ENCODE measurements at regions not wholly inside any gene's neighbourhood (a gene's known extent, or its start where the extent isn't known, plus 50 kb on each side); places are given as distances from the start of the nearest gene placed in this dataset.
"Not testable (repeated sequence)": the region's sequence is repeated elsewhere in the genome, so short reads cannot be mapped to it uniquely, and the experiment has no call there.

GRCh38 chr4:42824278-42824977 is 68.1 kb upstream of the GRXCR1 start:
- no peak for DNase-seq (ENCODE audit: low spot score)

GRCh38 chr4:42821230-42821629 is 71.3 kb upstream of the GRXCR1 start:
- no peak for DNase-seq (ENCODE audit: low spot score)

- DNase-seq (ENCODE audit: low spot score) = no peak
Measured at GRCh38 chr4:42819863-42820514, 72.5 kb upstream of the GRXCR1 start.

- DNase-seq (ENCODE audit: low spot score) = no peak
Measured at GRCh38 chr4:42817913-42818312, 74.6 kb upstream of the GRXCR1 start.

GRCh38 chr4:42816880-42817400 is 75.6 kb upstream of the GRXCR1 start:
- no peak for DNase-seq (ENCODE audit: low spot score)

- DNase-seq (ENCODE audit: low spot score) = no peak
Measured at GRCh38 chr4:42816189-42816879, 76.2 kb upstream of the GRXCR1 start.

- no peak for DNase-seq (ENCODE audit: low spot score)
Measured at GRCh38 chr4:42809419-42810084, 83.0 kb upstream of the GRXCR1 start.

- no peak for DNase-seq (ENCODE audit: low spot score)
Measured at GRCh38 chr4:42806303-42806835, 86.1 kb upstream of the GRXCR1 start.

GRCh38 chr4:42789041-42789567 is 103.4 kb upstream of the GRXCR1 start:
- DNase-seq (ENCODE audit: low spot score) = no peak

- no peak for DNase-seq (ENCODE audit: low spot score)
Measured at GRCh38 chr4:42787079-42787463, 105.4 kb upstream of the GRXCR1 start.

- peak; percentile 9 for DNase-seq (ENCODE audit: low spot score)
Measured at GRCh38 chr4:42786350-42787078, 106.0 kb upstream of the GRXCR1 start.

GRCh38 chr4:42785817-42786216 is 106.7 kb upstream of the GRXCR1 start:
- DNase-seq (ENCODE audit: low spot score) = no peak

GRCh38 chr4:42781315-42781714 is 111.2 kb upstream of the GRXCR1 start:
- no peak for DNase-seq (ENCODE audit: low spot score)

- no peak for DNase-seq (ENCODE audit: low spot score)
Measured at GRCh38 chr4:42778349-42778748, 114.2 kb upstream of the GRXCR1 start.

GRCh38 chr4:42768125-42768748 is 111.3 kb upstream of the ATP8A1 start:
- peak; percentile 23 for DNase-seq (ENCODE audit: low spot score)

- DNase-seq (ENCODE audit: low spot score) = no peak
Measured at GRCh38 chr4:42767669-42768068, 110.8 kb upstream of the ATP8A1 start.

GRCh38 chr4:42761804-42762203 is 104.9 kb upstream of the ATP8A1 start:
- no peak for DNase-seq (ENCODE audit: low spot score)

- not testable (repeated sequence) for DNase-seq (ENCODE audit: low spot score)
Measured at GRCh38 chr4:42754965-42755364, 98.1 kb upstream of the ATP8A1 start.

- DNase-seq (ENCODE audit: low spot score) = no peak
Measured at GRCh38 chr4:42751587-42751986, 94.7 kb upstream of the ATP8A1 start.

- DNase-seq (ENCODE audit: low spot score) = no peak
Measured at GRCh38 chr4:42750856-42751255, 94.0 kb upstream of the ATP8A1 start.
